ENCODE measurements at regions not wholly inside any gene's neighbourhood (a gene's known extent, or its start where the extent isn't known, plus 50 kb on each side); places are given as distances from the start of the nearest gene placed in this dataset.
A peak's percentile ranks its signal among the peaks of the same experiment; 100 is the strongest.
"Not testable (repeated sequence)": the region's sequence is repeated elsewhere in the genome, so short reads cannot be mapped to it uniquely, and the experiment has no call there.

DNA sequence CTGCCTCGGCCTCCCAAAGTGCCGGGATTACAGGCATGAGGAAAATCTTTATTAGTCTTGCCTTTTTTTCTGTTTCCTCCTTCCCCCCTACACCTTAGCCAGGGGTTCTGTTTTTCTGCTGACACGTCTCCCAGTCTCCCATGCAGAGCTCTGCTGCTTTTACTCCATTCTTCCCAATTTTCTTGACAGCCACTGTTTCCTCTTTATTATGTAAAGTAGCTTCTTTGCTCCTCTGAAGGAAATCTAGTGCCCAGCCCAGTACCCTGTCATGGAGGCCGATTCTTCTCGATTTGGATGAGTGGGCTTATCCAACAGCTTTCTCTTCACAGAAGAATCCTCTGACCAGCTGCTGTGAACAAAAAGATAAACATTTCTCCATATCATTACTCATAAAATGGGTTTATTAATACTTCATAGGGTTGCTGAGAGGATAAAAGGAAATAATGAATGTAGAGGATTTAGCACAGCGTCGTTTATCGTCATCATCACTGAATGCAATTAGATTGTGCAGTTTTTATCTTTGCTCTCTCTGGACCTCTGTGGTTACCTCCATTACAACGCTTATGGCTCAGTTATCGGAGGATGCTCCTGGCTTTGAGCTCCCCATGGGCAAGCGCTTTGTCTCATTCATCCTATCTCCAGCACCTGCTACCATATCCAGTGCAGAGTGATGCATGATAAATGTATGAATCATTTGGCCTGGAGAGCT lies 375.6 kb upstream of the C11orf87 start:
- DNase-seq (ENCODE audit: low spot score), result no peak

DNA sequence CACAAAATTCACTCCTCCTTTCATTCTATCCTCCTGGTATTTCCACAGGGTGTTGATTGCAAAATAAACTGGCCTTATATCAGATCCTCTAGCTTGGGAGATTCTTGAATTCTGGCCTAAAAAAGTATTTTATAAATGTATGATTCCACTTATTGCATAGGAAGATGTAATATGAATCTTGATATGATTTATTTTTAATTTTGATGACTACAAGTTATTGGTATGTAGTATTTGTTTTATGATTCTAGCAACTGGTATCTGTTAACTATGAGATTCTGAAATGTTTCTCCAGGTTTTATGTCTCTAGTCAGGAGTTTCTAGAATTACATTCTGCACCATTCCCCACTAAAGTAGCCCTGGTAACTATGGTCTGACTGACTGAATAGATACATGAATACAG lies 373.9 kb upstream of the C11orf87 start:
- DNase-seq (ENCODE audit: low spot score), result no peak

DNA sequence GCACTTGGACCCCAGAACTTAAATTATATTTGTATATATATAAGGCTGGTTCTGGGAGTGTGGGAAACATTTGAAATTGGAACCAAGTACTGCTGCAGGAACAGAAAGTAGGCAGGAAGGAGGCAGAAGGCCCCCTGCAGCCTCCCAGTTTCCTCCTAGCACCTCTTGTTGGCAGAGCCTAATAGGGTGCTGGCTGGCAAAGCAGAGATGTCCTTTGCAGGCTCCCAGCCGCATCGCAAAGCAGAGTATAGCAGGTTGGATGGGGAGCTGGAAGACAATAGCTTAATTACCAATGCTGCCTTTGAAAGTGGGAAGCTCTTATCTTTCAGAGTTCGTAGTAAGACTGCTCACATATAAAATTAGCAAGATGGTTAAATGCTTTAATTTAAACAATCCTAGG lies 370.8 kb upstream of the C11orf87 start:
- no peak for DNase-seq (ENCODE audit: low spot score)

DNA sequence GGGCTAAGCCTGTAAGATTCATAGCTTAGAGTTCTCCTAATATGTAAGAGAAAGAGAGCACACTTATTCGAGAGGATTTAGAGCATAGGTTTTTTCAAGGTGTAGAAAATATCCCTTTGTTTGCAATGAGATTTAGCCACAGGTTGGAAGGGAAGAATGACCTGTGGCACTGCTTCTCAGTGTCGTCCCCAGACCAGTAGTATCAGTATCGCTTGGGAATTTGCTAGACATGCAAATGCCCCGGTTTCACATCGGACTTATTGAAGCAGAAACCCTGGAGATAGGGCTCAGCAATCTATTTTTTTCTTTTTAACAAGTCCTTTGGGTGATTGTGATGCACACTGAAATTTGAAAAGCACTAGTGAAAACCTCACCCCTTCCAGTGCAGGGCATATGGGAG lies 362.6 kb upstream of the C11orf87 start:
- no peak for DNase-seq (ENCODE audit: low spot score)

DNA sequence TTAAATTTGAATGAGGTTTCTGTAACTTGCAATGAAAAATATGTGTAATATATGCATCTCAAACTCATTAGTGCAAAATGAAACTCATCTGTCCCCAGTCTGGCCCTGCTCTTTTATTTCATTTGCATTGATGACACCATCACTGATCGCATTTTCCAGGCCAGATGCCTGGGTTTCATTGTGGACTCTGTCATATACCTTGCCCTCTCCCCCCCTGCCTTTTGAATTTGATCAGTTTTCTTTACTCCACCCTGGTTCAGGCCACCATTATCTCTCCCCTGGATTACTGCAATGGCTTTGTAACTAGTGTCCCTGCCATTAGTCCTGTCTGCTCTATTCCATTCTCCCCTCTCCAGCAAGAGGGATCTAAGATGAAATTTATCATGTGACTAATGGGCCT lies 360.6 kb upstream of the C11orf87 start:
- no peak for DNase-seq (ENCODE audit: low spot score)

DNA sequence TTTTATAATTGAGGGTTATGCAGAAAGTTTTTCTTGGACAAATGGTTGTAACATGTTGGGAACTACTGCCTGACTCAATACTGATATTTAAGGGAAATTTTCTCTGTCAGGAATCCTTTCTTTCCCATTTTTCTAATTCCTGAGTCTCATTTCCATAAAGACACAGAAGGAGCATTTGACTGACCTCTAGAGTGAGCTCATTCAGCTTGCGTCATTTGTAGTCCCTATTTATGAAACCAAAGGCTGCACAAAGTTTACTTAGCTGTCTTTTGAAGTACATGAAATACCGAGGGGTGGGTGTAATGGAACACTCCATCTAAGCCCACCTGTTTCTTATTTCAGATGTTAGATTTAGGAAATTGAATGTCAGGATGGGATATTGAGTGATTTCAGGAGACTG lies 359.5 kb upstream of the C11orf87 start:
- no peak for DNase-seq (ENCODE audit: low spot score)

DNA sequence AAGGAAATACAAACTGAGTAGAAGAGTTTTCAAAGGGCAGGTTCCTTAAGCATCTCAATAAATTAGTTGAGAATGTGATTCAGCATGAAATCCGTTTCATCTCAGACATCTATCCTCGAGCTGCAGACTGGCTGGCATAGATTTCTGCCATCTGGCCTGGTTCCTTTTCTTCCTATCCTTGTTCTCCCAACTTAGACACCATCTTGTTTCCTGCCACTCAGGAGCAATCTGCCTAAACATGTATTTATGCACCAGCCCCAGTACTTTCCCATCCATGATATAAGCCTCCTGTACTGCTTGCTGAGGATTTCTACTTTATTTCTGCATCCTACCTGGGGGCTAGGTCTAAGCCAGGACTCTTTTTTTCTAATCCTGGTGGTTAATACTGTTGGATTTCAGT lies 359.1 kb upstream of the C11orf87 start:
- no peak for DNase-seq (ENCODE audit: low spot score)

DNA sequence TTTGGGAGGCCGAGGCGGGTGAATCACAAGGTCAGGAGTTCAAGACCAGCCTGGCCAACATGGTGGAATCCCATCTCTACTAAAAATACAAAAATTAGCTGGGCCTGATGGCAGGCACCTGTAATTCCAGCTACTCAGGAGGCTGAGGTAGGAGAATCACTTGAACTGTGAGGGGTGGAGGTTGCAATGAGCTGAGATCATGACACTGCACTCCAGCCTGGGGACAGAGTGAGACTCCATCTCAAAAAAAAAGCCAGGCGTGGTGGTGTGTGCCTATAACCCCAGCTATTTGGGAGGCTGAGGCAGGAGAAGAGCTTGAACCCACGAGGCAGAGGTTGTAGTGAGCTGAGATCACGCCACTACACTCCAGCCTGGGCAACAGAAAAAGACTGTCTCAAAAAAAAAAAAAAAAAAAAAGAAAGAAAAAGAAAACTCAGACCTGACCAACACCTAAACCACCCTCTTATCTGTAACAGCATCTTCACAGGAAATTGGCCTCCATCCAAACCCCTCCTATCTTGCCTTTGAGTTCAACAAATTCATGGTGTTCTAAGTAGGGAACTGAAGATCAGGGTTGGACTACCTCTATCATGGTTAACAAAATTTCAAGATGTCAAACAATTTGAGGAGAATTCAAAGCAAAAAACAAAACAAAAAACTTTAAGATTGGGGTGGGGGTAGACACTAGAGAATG lies 357.2 kb upstream of the C11orf87 start:
- DNase-seq (ENCODE audit: low spot score), result not testable (repeated sequence)

DNA sequence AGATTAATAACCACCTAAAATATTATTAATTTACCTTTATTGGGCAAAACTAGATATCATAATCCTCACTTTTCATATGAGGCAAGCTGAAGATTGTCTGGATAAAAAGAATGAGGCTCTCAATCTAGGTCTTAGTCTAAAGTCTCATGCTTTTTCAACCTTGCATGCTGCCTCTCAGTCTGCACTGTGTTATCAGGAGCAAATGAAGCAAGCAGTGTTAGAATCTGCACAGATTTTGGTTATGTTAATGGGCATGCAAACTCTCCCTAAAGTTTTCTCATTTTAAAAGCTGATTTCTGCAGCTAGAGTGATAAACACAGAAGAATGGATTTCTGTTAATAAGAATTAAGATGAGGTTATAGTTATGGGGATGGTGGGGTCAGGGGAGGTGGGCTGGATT lies 350.7 kb upstream of the C11orf87 start:
- no peak for DNase-seq (ENCODE audit: low spot score)

DNA sequence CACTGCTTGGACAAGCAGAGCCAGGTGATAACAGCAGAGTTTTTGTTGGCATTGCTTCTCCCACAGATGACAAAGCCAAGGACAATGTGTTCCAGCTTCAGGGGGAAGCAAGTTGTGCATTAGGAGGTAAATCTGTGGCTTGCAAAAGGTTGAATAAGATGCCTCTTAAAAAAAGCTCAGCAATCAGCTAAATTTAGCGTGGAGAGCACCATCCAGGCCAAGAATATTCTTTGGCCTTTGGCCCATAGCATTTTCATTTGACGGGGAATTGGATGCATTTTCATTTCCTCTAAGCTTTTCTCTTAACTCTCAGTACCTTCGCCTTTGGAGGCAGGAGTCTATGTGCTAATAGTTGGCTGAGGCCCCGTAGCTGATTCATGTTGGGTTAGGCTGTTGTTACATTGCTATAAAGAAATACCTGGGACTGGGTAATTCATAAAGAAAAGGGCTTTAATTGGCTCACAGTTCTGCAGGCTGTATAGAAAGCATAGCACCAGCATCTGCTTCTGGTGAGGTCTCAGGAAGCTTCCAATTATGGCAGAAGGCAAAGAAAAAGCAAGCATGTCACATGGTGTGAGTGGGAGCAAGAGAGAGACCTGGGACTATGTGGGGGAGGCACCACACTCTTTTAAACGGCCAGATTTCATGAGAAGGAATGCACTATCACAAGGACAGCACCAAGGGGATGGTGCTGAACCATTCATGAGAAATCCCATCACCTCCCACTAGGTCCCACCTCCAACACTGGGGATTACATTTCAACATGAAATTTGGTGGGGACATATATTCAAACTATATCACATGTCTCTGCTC lies 350.1 kb upstream of the C11orf87 start:
- DNase-seq (ENCODE audit: low spot score), result peak; percentile 25

DNA sequence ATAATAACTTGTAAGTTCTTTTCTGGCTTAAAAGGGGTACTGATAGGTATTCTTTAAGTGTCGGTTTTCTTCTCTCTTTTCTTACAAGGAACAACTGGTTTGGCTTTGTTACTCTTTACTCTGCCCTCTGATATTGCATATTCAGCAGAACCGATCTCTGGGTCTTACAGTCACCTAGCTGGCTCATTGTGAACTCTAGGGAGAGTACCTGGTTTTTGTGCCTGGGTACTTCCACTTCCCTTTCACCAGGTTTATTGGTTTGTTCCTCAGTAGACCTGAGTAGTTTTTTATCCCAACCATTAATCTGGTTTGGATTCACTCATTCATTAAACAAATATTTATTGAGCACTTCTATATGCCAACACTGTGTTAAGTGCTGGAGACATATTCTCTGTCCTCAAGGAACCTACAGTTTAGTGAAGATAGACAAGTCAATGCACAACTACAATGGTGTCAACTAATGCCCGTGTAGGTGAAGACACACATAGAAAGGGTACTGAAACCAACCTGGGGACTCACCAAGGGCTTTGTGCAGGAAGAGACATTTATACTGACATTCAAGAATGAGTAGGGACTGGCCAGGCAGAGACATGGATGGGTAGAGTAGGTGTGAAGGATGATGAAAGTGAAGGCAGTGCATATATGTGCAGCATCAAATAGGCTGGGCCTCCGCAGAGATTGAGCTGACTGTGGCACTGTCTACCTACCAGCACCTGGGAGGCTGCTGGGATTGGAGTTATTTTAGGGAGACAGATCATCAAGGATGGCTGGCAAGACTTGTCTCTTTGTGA lies 348.8 kb upstream of the C11orf87 start:
- DNase-seq (ENCODE audit: low spot score), result no peak

DNA sequence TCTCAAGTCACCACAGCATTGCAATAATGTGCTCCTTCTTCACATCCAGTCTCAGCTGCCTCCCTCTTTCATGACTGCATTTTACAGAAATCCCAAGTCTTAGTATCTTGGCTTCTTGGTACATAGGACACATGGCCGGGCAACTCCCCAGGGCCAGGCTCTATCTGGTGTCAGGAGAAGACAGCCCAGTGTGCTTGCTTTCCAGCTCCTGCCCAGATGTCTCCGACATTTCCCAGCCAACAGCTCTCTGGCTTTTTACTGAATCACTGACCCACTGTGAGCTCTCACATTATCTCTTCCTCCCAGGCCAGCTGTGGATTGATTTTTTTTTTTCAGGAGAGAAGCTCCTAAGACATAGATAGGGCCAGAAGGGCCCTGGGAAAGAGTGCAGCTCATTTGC lies 346.0 kb upstream of the C11orf87 start:
- no peak for DNase-seq (ENCODE audit: low spot score)

DNA sequence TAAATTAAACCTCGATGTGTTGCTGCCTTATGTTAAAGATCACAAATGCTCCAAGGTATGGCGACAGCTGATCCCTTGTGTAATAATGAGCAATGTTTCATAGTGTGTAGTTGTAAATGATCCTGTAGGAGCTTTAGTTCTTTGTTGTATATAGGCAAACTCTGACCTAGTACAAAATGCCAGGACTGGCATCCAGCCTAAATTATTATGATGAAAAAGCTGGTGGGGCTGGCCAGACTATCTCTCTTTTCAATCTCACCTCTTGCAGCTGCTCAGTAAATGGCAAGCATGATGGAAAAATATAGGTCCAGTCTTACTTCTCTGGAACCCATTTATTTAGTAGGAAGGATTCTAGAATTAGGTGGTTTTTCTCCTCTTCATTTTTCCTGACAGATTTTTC lies 345.1 kb upstream of the C11orf87 start:
- no peak for DNase-seq (ENCODE audit: low spot score)

DNA sequence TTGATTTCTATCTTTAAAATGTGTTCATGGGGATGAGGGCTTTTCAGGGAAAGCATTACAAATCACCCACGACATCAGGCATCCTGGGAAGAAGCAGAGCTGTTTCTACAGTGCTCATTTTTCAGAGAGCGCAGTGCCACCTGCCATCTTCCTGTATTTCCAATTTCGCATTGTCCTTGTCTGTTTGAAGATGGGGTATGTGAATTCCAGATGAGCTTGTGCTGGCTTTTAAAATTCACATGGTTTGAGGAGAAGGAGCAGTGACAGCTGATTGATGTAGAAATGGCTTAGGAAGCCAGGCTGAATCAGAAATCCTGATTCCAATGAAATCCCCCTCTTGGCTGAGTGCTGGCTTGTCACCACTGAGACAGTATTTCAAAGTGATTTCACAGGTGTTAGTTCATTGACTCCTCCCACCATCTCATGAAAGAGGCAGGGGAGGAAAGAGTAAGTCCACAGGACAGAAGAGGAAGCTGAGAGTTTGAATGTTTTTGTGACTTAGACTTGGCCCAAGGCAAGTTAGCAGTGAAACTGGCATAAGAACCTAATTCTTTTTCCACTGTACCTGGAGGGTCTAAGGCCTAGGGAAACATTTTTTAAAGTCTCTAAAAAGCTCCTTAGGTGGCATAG lies 344.6 kb upstream of the C11orf87 start:
- no peak for DNase-seq (ENCODE audit: low spot score)

DNA sequence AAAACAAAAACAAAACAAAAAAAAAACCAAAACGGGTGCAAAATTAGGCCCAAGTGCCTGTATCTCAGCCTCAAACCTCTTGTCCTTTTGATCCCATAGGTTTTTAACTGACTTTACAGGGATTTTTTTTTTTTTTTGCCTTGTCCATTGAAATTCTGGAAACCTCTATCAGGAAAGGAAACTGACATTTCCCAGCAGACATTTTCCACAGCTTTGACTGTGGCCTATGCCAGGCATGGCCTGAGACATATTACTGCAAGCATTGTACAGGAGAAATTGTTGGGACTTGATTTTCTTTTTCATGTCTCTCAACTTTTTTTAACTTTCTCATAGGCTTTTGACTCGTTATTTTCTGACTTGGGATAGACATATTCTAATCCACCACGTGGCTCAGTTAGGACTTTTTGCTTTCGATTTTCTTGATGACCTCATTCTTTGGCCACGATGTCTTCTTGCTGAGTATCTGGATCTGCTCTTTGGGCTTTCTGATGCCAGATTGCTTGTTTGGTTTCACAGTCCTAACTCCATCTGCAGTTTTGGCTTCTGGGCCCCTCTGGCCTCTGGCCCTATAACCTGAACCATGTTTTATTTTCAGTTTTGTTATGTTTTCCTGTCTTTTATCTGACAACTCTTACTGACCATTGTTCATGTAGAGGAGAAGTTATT lies 336.1 kb upstream of the C11orf87 start:
- DNase-seq (ENCODE audit: low spot score), result no peak

DNA sequence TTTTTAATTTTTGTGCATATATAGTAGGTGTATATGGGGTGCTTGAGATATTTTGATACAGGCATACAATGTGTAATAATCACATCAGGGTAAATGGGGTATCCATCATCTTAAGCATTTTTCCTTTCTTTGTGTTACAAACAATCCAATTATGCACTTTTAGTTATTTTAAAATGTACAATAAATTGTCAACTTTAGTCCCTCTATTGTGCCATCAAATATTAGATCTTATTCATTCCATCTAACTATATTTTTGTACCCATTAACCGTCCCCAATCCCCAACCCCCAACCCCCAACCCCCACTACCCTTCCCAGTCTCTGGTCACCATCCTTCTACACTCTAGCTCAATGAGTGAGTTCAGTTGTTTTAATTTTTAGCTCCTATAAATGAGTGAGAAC lies 335.1 kb upstream of the C11orf87 start:
- no peak for DNase-seq (ENCODE audit: low spot score)

DNA sequence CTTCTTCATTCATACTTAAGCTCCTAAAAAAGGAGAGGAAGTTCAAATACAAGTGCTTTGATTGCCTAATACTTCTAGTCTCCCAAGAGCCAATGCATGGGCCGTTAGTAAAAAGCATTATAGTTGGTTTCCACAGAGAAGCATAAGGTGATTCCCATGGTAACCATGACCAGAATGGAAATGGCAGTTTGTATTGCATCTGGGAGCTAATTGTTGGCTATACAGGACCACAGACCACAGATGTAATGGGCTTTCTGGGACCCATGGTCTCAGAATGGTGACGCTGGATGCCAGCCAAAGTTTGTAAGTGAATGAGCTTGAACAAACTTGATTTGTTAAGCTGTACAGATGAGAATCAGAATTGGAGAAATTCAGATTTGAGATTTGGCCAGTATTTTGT lies 333.9 kb upstream of the C11orf87 start:
- no peak for DNase-seq (ENCODE audit: low spot score)

DNA sequence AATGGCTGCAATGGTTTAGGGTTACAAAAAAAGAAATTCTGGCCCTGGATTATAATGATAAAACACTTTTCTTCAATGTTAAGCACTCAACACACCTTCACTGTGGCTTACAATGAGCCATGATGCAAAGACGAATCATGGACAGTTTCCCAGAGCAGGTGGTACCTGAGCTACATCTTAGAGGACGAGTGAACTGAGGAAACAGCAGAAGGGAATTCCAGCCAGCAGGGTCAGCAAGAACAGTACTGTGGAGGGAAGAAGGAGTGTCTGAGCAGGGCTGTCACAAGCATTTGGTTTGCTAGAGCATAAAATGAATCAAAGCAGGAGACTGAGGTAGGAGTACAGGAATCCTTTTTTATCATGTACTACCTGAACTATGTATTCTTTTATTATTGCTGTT lies 332.8 kb upstream of the C11orf87 start:
- no peak for DNase-seq (ENCODE audit: low spot score)

DNA sequence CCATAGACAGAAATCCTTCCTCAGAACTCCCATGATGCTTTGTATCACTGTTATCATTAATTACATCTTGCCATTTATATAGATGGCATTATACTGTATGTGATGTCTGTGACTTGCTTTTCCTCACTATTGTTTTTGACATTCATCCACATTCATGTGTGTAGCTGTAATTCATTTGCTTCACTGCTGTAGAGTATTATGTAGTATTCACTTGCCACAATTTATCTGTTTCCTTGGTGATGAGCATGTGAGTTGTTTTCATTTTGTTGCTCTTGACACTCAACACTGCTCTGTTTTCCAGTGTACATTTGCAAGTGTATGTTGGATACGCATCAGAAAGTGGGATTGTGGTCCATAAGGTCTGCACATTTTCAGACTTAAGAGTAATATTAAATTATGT lies 328.6 kb upstream of the C11orf87 start:
- no peak for DNase-seq (ENCODE audit: low spot score)

DNA sequence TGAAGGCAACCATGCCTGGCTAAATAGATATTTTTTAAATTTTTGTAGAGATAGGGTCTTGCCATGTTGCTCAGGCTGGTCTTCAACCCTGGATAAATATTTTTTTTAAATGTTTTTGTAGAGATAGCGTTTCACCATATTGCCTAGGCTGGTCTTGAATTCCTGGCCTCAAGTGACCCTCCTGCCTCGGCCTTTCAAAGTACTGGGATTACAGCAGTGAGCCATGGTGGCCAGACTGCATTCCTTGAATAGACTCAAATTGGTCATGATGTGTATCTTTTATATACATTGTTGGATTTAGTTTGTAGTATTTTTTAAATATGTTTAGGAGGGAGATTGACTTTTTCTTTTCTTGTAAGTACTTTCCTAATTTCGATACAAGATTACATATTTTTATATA lies 325.7 kb upstream of the C11orf87 start:
- DNase-seq (ENCODE audit: low spot score), result no peak
